ENCODE measurements at regions not wholly inside any gene's neighbourhood (a gene's known extent, or its start where the extent isn't known, plus 50 kb on each side); places are given as distances from the start of the nearest gene placed in this dataset.

- DNase-seq = no peak
Observed at GRCh38 chr2:234304950-234305349, 191.9 kb downstream of the ARL4C start.

GRCh38 chr2:234302664-234302991 is 194.3 kb downstream of the ARL4C start:
- DNase-seq = no peak

- no peak for DNase-seq
Observed at GRCh38 chr2:234300932-234301823, 195.7 kb downstream of the ARL4C start.

- no peak for DNase-seq
Observed at GRCh38 chr2:234300391-234300925, 196.4 kb downstream of the ARL4C start.

- DNase-seq = no peak
Observed at GRCh38 chr2:234298918-234299317, 198.0 kb downstream of the ARL4C start.

GRCh38 chr2:234296991-234297390 is 199.9 kb downstream of the ARL4C start:
- no peak for DNase-seq

GRCh38 chr2:234293973-234294372 is 202.9 kb downstream of the ARL4C start:
- no peak for DNase-seq

GRCh38 chr2:234292962-234293243 is 204.0 kb downstream of the ARL4C start:
- DNase-seq = no peak

- no peak for DNase-seq
Observed at GRCh38 chr2:234292205-234292961, 204.5 kb downstream of the ARL4C start.

- DNase-seq = no peak
Observed at GRCh38 chr2:234291765-234292204, 205.1 kb downstream of the ARL4C start.

- DNase-seq = no peak
Observed at GRCh38 chr2:234290671-234291070, 206.2 kb downstream of the ARL4C start.

- no peak for DNase-seq
Observed at GRCh38 chr2:234289834-234290590, 206.9 kb downstream of the ARL4C start.

- DNase-seq = peak; percentile 20
Observed at GRCh38 chr2:234288974-234289455, 207.9 kb downstream of the ARL4C start.

- DNase-seq = no peak
Observed at GRCh38 chr2:234287650-234288049, 209.2 kb downstream of the ARL4C start.

- DNase-seq = no peak
Observed at GRCh38 chr2:234286956-234287355, 209.9 kb downstream of the ARL4C start.

- no peak for DNase-seq
Observed at GRCh38 chr2:234286118-234286598, 210.7 kb downstream of the ARL4C start.

- no peak for DNase-seq
Observed at GRCh38 chr2:234285541-234285940, 211.3 kb downstream of the ARL4C start.

- DNase-seq = no peak
Observed at GRCh38 chr2:234279637-234280036, 217.2 kb downstream of the ARL4C start.

GRCh38 chr2:234278556-234279255 is 218.2 kb downstream of the ARL4C start:
- DNase-seq = no peak

- no peak for DNase-seq
Observed at GRCh38 chr2:234275515-234275914, 221.4 kb downstream of the ARL4C start.

GRCh38 chr2:234273887-234274584 is 222.8 kb downstream of the ARL4C start:
- DNase-seq = no peak

Data from midbrain (tissue), 1 donor.